GM12878 (cell line): ENCODE measurements at regions not wholly inside any gene's neighbourhood (a gene's known extent, or its start where the extent isn't known, plus 50 kb on each side); places are given as distances from the start of the nearest gene placed in this dataset.

Experiments
- BACH1 ChIP-seq: fragments of 450-650 bp; IDR thresholded peaks from 2 replicates; pipeline ENCODE4 v1.6.1; 2017; ENCODE audit warnings: mild to moderate bottlenecking, borderline replicate concordance
- BCLAF1 ChIP-seq: fragments of 450-650 bp; IDR thresholded peaks from 2 replicates; pipeline ENCODE4 v1.6.1; 2017; ENCODE audit warnings: antibody characterized with exemption, mild to moderate bottlenecking, moderate library complexity
- CEBPB ChIP-seq, 2 experiments: fragments of 150-350 bp in 1 of 2; IDR thresholded peaks; 2 replicates each; pipeline ENCODE4 v1.6.1; 2012 to 2014; ENCODE audit warnings: low read depth in 2 of 2, low read length in 2 of 2, borderline replicate concordance in 1 of 2, inconsistent platforms in 1 of 2
- ETV6 ChIP-seq, 2 experiments: fragments of 450-650 bp in 1 of 2; IDR thresholded peaks in 1 of 2; conservative IDR thresholded peaks in 1 of 2; 2 replicates each; pipeline ENCODE4 v1.6.1; 2014; ENCODE audit warnings: antibody characterized with exemption in 1 of 2, borderline replicate concordance in 1 of 2, low read depth in 1 of 2, mild to moderate bottlenecking in 1 of 2, moderate library complexity in 1 of 2
- MLLT1 ChIP-seq: fragments of 450-650 bp; IDR thresholded peaks from 2 replicates; pipeline ENCODE4 v1.6.1; 2016; ENCODE audit warnings: mild to moderate bottlenecking
- MTA3 ChIP-seq: IDR thresholded peaks from 2 replicates; pipeline ENCODE4 v1.6.1; 2012; ENCODE audit warnings: low read length, inconsistent platforms, borderline replicate concordance
- NFXL1 ChIP-seq: fragments of 450-650 bp; IDR thresholded peaks from 2 replicates; pipeline ENCODE4 v1.6.1; 2017; ENCODE audit warnings: antibody characterized with exemption, mild to moderate bottlenecking, borderline replicate concordance
- POU2F2 ChIP-seq: IDR thresholded peaks from 3 replicates; pipeline ENCODE4 v1.6.1; 2011; ENCODE audit warnings: low read depth, mild to moderate bottlenecking, low read length, borderline replicate concordance
- RFX5 ChIP-seq: IDR thresholded peaks from 2 replicates; pipeline ENCODE4 v1.6.1; 2011; ENCODE audit warnings: low read depth, low read length, improper control_type of control experiment
- SIX5 ChIP-seq: IDR thresholded peaks from 2 replicates; pipeline ENCODE4 v1.6.1; 2011; ENCODE audit warnings: mild to moderate bottlenecking, low read depth, low read length, moderate library complexity; ENCODE audit not compliant: severe bottlenecking
- SUPT20H ChIP-seq: IDR thresholded peaks from 2 replicates; pipeline ENCODE4 v1.6.1; 2011; ENCODE audit warnings: low read depth, mild to moderate bottlenecking, low read length, moderate library complexity, borderline replicate concordance; ENCODE audit not compliant: control insufficient read depth
- ZBED1 ChIP-seq: IDR thresholded peaks from 2 replicates; pipeline ENCODE4 v1.6.1; 2016; ENCODE audit warnings: borderline replicate concordance
- ZNF687 ChIP-seq: fragments of 450-650 bp; IDR thresholded peaks from 2 replicates; pipeline ENCODE4 v1.6.1; 2017; ENCODE audit warnings: mild to moderate bottlenecking, moderate library complexity

- TF ChIP-seq BCLAF1 (no peak), RFX5 (no peak), ZBED1 (no peak), MTA3 (no peak), SUPT20H (no peak), ETV6 (conservative IDR thresholded peaks at IDR 0.05 in 1 of 2, IDR thresholded peaks at IDR 0.05 in 1 of 2; ENCODE audit: borderline replicate concordance in 1 of 2, low read depth in 1 of 2) (no peak), ZNF687 (no peak), SIX5 (no peak), MLLT1 (no peak), BACH1 (no peak), NFXL1 (no peak), POU2F2 (no peak), CEBPB (IDR thresholded peaks at IDR 0.05; ENCODE audit: borderline replicate concordance in 1 of 2, low read depth in 2 of 2, low read length in 2 of 2) (no peak)
- TF ChIP-seq, all 136 proteins: peak for 0
Measured at GRCh38 chr5:4196744-4197143, 601.1 kb downstream of the IRX1 start (continued).
